NCI-H1930 (cell line): ENCODE measurements at regions not wholly inside any gene's neighbourhood (a gene's known extent, or its start where the extent isn't known, plus 50 kb on each side); places are given as distances from the start of the nearest gene placed in this dataset.
"Not testable (repeated sequence)": the region's sequence is repeated elsewhere in the genome, so short reads cannot be mapped to it uniquely, and the experiment has no call there.

ENCODE experiments used
- DNase-seq, 2 experiments: peaks; one replicate each; lab custom pipeline; 2025; lab: John Stamatoyannopoulos, UW

DNA sequence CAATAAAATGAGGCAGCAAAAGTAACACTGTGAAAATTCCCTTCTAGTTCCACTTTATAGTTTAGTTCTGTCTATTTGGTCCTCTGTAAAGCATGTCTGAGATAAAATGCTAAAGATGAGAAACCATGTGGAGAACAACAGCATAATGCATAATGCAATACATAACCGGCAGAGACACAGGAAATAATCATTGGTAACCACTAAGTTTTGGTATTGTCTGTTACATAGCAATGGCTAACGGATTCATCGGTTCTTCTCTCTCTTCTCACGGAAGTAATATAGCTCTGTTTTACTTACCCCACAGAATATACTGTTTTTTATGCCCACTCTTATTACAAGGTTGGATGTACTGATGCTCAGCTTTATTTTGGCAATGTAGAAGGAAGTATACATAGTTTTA lies 158.9 kb downstream of the FAM174A start:
- no peak for DNase-seq

DNA sequence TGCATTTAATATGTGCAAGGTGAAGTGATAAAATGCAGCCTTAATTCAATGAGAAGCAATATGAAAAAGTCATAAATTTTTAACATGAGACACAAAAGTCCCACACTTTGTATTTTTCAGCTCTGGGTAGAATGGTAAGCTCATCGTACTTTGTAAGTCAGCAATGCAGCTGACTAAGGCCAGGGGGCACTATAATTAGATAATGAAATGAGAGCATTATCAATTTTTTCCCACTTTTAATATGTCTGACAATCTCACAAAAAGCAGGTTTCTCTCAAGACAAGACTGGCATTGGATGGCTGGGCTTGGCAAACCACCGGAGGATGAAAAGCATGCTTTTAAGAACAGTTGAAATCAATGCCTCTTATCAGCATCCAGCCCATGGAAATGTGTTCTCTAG lies 162.8 kb downstream of the FAM174A start:
- DNase-seq = no peak

DNA sequence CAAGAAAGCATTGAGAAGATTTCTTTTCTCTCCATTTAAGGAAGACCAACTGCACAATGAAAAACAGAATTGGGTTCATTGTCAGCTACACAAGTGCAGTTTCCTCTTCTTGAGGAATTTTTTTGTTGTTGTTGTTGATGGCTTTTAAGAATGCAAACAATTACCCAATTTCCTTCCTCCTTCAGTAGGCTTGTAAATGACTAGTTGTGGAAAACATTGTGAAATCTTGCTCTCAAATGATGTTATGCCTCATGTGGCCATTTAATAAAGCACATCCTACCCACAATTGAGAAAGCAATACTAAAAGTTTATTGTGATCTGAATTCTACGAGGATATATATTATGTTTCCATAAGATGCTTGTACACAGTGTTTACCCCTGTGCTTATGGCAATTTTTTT lies 171.6 kb downstream of the FAM174A start:
- DNase-seq = no peak

DNA sequence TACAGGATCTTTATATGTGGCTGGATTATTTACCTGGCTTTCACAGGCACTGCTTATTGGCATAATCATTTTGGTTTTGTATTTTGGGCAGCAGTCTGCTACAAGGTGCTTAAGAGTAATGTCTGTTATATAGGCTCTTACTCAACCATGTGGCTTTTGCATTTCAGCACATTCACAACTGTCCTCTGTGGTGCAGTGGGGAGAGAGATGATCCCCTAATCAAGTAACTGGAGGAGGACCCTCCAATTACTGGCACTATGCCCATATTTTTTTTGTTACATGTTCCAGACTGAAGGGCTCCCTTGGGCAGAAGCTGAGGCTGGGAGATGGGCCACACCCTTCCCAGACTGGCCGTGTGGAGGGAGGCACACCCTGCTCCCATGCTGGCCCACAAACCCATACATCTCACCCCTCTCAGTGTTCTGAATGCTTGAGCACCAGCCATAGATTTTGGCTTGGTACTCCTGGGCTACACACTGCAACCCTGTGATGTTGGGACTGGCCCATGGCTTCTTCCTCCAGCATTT lies 173.5 kb downstream of the FAM174A start:
- no peak for DNase-seq

DNA sequence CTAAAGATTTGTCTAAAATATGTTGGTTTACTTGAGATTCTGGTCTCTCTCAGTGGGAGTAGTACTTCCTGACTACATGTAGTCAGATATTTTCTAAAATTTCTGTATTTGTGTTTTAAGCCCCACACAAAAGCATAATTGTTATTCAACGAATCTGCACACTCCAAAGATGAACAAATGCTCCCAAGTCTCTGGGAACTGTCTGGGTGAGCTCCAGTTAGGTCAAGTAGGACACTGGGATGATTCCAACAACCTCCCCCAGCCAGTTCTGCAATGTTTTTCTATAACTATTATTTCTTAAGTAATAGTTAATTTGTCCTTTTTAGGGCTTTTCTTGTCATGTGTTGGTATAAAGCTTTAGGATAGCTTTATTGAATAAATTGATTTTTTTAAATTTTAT lies 174.6 kb downstream of the FAM174A start:
- DNase-seq = no peak

DNA sequence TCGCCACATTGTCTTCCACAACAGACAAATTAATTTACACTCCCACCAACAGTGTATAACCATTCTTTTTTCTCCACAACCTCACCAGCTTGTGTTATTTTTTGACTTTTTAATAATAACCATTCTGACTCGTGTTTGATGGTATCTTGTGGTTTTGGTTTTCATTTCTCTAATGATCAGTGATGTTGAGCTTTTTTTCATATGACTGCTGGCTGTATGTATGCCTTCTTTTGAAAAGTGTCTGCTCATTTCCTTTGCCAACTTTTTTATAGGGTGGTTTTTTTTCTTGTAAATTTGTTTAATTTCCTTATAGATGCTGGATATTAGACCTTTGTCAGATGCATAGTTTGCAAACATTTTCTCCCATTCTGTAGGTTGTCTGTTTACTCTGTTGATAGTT lies 179.6 kb downstream of the FAM174A start:
- not testable (repeated sequence) for DNase-seq

DNA sequence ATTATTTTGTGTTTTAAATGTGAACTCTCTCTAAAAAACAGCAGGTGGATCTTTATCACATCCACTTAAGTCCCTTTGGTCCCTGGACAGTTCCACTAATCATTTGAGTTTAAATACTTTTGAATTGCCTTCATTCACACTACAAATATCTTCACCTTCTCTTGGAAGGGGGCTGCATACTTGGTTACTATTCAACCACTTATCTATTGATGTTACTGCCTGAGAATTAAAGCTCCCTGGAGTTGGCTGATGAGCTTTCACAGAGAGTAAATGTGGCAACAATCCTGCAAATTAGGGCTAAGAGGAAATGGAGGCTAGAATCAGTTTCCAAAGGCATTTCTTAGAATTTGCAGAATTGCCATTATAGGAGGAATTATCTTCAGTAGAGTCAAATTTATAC lies 180.4 kb downstream of the ST8SIA4 start:
- no peak for DNase-seq

DNA sequence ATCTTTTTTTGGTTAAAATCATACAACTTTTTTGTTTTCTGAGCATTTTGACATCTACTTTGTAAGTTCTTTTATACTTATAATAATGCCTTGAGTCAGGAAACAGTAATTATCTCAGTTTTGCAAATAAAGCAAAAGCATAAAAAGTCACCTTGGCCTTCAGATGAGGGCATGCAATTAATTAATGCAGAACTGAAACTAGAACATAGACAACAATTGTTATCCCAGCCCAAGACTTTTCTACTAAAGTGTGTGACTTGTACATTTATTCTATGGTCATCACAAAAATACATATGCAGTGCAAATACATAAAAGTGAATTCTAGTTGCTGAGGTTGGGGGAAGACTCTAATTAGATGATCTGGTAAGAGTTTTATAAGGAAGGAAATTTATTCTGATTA lies 179.9 kb downstream of the ST8SIA4 start:
- DNase-seq = no peak

DNA sequence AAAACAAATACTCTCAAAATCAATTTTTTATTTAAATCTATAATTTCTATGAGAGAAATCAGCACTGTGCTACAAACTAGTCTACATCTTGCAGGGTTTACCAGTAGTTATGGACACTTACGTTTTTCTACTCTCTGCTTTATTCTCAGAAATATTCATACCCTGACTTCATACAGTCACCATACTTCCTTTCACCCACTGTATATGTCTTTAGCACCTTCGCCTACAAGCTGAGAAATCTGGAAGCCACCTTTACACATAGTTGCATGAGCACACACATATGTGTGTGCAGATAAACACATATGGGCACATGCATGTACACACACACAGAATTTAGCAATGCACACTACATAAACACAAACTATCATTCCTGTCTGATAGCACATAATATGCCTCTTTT lies 177.0 kb downstream of the ST8SIA4 start:
- DNase-seq = no peak

DNA sequence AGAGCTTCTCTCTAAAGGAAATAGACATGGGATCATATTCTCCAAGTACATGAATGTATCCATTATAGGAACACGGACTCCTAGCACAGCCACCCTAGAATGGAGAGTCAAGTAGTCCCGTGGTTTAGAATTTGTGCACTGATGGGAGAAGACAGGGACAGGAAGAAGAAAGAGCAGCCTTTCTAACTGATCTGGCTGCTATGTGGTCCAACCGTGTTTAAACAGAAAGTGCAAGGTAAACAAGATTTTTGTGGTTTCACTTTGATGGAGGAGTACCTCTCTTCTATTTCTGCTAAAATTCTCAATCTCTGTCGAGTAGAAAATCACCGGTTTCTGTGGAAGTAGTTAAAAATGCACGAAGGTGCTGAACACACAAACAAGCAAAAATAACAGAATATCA lies 171.3 kb downstream of the ST8SIA4 start:
- no peak for DNase-seq

DNA sequence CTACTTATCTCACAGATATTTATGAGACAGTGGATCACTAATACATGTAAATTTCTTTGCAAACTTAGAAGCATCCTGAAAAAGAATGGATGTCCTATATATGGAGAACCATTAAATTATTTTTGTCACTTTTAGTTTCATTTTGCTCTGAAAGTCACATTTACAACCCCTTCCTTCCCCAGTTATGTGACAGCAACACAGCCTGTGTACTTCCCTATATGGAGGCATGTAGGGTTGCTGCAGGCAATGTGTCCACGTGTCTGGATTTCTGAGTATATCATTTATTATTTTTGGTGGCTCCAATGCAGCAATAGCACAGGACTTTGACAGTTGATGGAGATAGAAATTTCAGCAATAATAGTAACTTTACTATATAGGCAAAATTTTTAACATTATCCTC lies 156.4 kb downstream of the ST8SIA4 start:
- DNase-seq = no peak

DNA sequence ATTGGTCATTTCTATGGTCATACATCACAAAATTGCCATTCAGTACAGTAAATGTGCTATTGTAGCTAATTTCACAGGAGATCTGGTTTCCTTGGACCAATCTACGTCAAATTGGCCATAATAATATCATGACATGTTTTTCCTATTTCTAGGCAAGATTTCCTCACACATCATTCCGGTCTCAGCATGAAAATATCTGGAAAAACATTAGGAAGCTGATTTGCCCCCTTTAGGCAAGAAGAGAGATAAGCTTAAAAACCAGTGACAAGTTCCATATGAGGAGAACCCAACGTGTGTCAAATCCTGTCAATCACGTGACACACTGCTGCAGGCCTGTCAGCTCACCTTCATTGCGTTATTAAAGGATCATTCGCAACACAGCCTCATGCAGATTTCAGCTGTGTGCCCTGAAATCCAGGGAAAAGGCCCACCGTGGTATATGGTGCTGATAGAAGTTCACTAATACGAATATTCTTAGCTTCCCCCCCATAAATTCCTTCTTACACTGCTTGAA lies 153.3 kb downstream of the ST8SIA4 start:
- no peak for DNase-seq

DNA sequence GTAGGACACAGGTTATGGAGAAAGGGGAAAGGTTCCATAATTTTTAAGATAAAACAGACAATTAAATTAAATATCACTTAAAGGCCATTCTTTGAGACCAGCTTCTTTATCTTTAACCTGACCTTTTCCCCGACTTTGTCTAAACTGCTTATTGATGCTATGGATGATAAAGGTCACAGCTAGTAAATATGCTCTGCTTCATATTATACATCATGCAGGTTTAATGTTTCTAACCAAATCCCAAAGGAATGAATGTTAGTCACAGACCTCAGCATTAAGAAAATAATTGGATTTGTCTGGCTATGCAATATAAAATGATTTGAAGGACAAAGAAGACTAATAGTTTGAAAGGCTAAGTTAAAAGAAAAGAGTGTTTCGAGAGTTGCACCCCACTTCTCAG lies 147.6 kb downstream of the ST8SIA4 start:
- no peak for DNase-seq
